Endodermal cell (in vitro differentiated cells): ENCODE measurements at regions not wholly inside any gene's neighbourhood (a gene's known extent, or its start where the extent isn't known, plus 50 kb on each side); places are given as distances from the start of the nearest gene placed in this dataset.

Experiments
- DNase-seq: peaks from one replicate; pipeline ENCODE4 v3.0.0-alpha.2; 2017
- H3K27ac ChIP-seq: 2 replicates; pipeline ENCODE4 v1.5.1; 2013; ENCODE audit warnings: mild to moderate bottlenecking, low read depth, low read length, moderate library complexity
- H3K27me3 ChIP-seq: 2 replicates; pipeline ENCODE4 v1.6.1; 2013; ENCODE audit warnings: mild to moderate bottlenecking, low read length, moderate library complexity; ENCODE audit not compliant: insufficient read depth, control insufficient read depth, poor library complexity, severe bottlenecking
- H3K36me3 ChIP-seq: 2 replicates; pipeline ENCODE4 v1.7.0; 2013; ENCODE audit warnings: mild to moderate bottlenecking, low read length, moderate library complexity; ENCODE audit not compliant: control insufficient read depth, insufficient read depth
- H3K4me1 ChIP-seq: one replicate; pipeline ENCODE4 v1.7.0; 2013; ENCODE audit warnings: low read length; ENCODE audit not compliant: control insufficient read depth, insufficient read depth
- H3K4me3 ChIP-seq: 2 replicates; pipeline ENCODE4 v1.5.1; 2013; ENCODE audit warnings: mild to moderate bottlenecking, low read length, moderate library complexity
- H3K9ac ChIP-seq: 2 replicates; pipeline ENCODE4 v1.6.1; 2013; ENCODE audit warnings: mild to moderate bottlenecking, low read length, moderate library complexity; ENCODE audit not compliant: poor library complexity, severe bottlenecking; ENCODE audit errors: extremely low read depth
- H3K9me3 ChIP-seq: 2 replicates; pipeline ENCODE4 v1.6.1; 2013; ENCODE audit warnings: mild to moderate bottlenecking, low read length, moderate library complexity; ENCODE audit not compliant: control insufficient read depth
- H3K27ac Mint-ChIP-seq: 2 replicates; pipeline ENCODE4 v1.8.0; 2020; ENCODE audit warnings: mixed read lengths
- H3K27me3 Mint-ChIP-seq: 2 replicates; pipeline ENCODE4 v1.8.0; 2021; ENCODE audit warnings: mild to moderate bottlenecking, mixed read lengths; ENCODE audit not compliant: insufficient read depth
- H3K36me3 Mint-ChIP-seq: 2 replicates; pipeline ENCODE4 v1.8.0; 2020; ENCODE audit warnings: low read depth, mixed read lengths
- H3K4me1 Mint-ChIP-seq: 2 replicates; pipeline ENCODE4 v1.8.0; 2020; ENCODE audit warnings: mixed read lengths
- H3K4me3 Mint-ChIP-seq: 2 replicates; pipeline ENCODE4 v1.8.0; 2020; ENCODE audit warnings: mild to moderate bottlenecking, moderate library complexity, mixed read lengths
- H3K9me3 Mint-ChIP-seq: 2 replicates; pipeline ENCODE4 v1.8.0; 2020; ENCODE audit warnings: mild to moderate bottlenecking, mixed read lengths
- CTCF ChIP-seq: fragments of 200-600 bp; sonication (generic); conservative IDR thresholded peaks from 2 replicates; pipeline ENCODE4 v1.5.0; 2021; ENCODE audit warnings: antibody characterized with exemption, mild to moderate bottlenecking
- WGBS, 2 experiments: methylation state at CpG; one replicate each; pipeline versions ENCODE4 v1.1.5 to v1.1.7; 2013; ENCODE audit warnings: missing lambda C conversion rate in 2 of 2, mixed read lengths in 1 of 2; ENCODE audit not compliant: insufficient coverage in 1 of 2, insufficient read length in 1 of 2; 5-methylcytosine and 5-hydroxymethylcytosine counted together

- Histone ChIP-seq H3K4me1 (peaks cover 3% of the 10 kb centered on the region), H3K9me3 (no peaks in the 10 kb centered on the region), H3K27ac (no peak overlapping the region), H3K9ac (no peak overlapping the region), H3K4me3 (no peak overlapping the region), H3K36me3 (no peaks in the 10 kb centered on the region), H3K27me3 (no peaks in the 10 kb centered on the region)
- H3K27ac Mint-ChIP-seq = no peak overlapping the region
- no peak for TF ChIP-seq CTCF
- no peaks in the 10 kb centered on the region for H3K27me3 Mint-ChIP-seq
- no peak overlapping the region for H3K4me3 Mint-ChIP-seq
- H3K9me3 Mint-ChIP-seq = no peaks in the 10 kb centered on the region
- H3K36me3 Mint-ChIP-seq = no peaks in the 10 kb centered on the region
- 75 to 89% methylated on average over 3 of the region's 3 CpGs for WGBS, 2 experiments
- H3K4me1 Mint-ChIP-seq = peaks cover 6% of the 10 kb centered on the region
- no peak for DNase-seq
Observed at GRCh38 chr7:20971219-20971618, 184.5 kb upstream of the SP8 start.

GRCh38 chr7:20980232-20980631 lies 193.5 kb upstream of the SP8 start:
- Histone ChIP-seq H3K9me3 (no peaks in the 10 kb centered on the region), H3K9ac (no peak overlapping the region), H3K36me3 (no peaks in the 10 kb centered on the region), H3K27me3 (no peaks in the 10 kb centered on the region), H3K4me1 (no peaks in the 10 kb centered on the region), H3K27ac (no peak overlapping the region), H3K4me3 (no peak overlapping the region)
- no peak for DNase-seq
- H3K4me3 Mint-ChIP-seq = no peak overlapping the region
- peaks cover 2% of the 10 kb centered on the region for H3K27me3 Mint-ChIP-seq
- no peak for TF ChIP-seq CTCF
- no peak overlapping the region for H3K27ac Mint-ChIP-seq
- H3K36me3 Mint-ChIP-seq = no peaks in the 10 kb centered on the region
- no peaks in the 10 kb centered on the region for H3K9me3 Mint-ChIP-seq
- H3K4me1 Mint-ChIP-seq = no peaks in the 10 kb centered on the region
- 89 to 91% methylated on average over 7 to 8 of the region's 8 CpGs for WGBS, 2 experiments

- no peak for TF ChIP-seq CTCF
- Histone ChIP-seq H3K4me3 (no peak overlapping the region), H3K4me1 (no peaks in the 10 kb centered on the region), H3K9me3 (no peaks in the 10 kb centered on the region), H3K27me3 (no peaks in the 10 kb centered on the region), H3K9ac (no peak overlapping the region), H3K36me3 (no peaks in the 10 kb centered on the region), H3K27ac (no peak overlapping the region)
- no peak for DNase-seq
- H3K9me3 Mint-ChIP-seq = no peaks in the 10 kb centered on the region
- H3K4me1 Mint-ChIP-seq = no peaks in the 10 kb centered on the region
- no peak overlapping the region for H3K4me3 Mint-ChIP-seq
- H3K27ac Mint-ChIP-seq = no peak overlapping the region
- no peaks in the 10 kb centered on the region for H3K36me3 Mint-ChIP-seq
- H3K27me3 Mint-ChIP-seq = peaks cover 2% of the 10 kb centered on the region
- 78 to 94% methylated on average over 4 to 7 of the region's 7 CpGs for WGBS, 2 experiments
Observed at GRCh38 chr7:20980668-20981264, 194.1 kb upstream of the SP8 start.
